IPS-NIHi7 (cell line): ENCODE measurements at regions not wholly inside any gene's neighbourhood (a gene's known extent, or its start where the extent isn't known, plus 50 kb on each side); places are given as distances from the start of the nearest gene placed in this dataset.

Source experiments
- DNase-seq: peaks from one replicate; pipeline ENCODE4 v3.0.0; 2012; ENCODE audit warnings: mixed read lengths; ENCODE audit errors: extremely low spot score

DNA sequence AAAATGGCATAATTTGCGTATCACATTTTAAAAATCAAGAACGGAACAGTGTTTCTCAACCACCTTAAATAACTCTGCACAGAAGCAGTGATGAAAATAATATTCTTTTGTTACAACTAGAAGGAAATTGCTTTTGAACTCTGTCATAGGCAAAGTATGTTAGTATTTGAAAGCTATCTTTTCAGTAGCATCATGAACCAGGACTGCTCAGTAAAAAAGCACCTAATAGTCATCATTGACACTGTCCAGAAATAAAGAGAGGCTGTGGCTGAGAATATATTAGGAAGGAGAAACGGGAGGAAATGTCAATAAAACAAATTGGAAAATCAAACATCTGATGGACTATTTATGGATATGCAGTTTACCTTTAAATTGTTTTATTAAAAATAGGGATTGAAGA lies 237.2 kb upstream of the AKR1E2 start:
- no peak for DNase-seq

DNA sequence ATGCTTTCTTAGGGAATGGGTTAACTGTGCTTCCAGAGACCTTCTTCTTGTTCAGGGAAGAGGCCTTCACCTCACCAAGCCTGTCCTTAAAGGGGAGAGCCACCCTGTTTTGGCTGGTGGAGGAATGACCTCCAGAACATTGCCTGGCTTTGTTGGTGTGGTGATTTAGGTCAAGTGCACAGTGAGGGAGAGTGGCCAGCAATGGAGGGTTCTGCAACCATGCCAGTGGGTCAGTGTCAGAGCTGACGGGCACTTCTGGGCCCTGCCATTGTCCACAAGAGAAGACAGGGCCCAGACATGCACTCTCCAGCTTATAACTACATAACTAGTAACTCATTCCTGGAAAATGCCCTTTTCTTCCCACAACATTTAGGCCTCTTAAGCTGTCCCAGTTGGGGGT lies 238.5 kb upstream of the AKR1E2 start:
- no peak for DNase-seq

DNA sequence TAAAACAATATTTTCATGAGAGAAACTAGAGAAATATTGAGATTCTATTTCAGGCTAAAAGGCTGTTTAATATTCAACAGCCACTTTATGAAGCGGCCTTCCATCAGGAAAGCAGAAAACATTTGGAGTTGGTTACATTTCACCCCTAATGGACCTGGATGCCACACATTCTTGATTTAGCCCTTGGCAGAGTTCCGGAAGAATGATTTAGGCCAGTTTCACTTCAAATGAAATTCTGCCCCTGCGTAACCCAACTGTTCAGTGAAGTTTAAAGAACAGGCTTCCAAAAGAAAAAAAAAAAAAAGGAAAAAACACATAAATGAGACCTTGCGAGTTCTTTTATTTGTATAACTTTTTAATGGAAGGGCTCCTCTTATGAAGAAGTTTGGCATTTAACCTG lies 239.2 kb upstream of the AKR1E2 start:
- no peak for DNase-seq

DNA sequence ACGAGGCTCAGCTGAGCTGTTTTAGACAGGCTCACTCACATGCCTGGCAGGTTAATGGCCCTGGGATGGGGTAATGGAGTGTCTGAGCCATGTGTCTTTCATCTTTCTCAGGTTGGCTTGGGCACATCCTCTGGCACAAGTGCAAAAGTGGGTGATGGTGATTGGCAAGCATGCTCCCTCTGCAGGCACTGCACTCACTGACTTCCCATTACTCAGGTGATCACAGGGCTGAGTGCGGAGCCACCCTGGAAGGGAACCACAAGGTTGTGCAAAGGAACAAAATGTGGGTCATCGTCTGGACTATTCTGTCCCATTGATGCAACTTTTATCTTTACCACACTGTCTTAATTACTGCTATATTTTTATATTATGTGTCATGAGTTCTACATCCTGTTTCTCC lies 244.1 kb upstream of the AKR1E2 start:
- no peak for DNase-seq

DNA sequence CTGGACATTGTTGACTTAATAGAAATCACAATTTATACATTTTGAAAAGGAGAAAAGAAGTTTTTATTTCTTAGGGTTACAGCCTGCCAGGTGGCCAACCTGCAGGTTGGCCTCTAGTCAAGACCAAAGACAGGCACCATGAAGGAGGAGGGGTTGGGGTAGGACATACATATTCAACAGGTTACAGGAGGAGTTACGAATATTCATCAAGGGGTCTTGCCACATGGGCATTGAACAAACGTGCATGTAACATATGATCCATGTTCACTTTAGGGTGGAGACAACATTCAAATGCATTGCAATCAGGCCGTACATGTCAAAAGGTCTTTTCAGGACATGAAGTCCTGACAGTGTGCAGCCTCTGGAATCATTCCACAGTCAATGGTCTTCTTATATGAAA lies 246.2 kb upstream of the AKR1E2 start:
- DNase-seq, result no peak

DNA sequence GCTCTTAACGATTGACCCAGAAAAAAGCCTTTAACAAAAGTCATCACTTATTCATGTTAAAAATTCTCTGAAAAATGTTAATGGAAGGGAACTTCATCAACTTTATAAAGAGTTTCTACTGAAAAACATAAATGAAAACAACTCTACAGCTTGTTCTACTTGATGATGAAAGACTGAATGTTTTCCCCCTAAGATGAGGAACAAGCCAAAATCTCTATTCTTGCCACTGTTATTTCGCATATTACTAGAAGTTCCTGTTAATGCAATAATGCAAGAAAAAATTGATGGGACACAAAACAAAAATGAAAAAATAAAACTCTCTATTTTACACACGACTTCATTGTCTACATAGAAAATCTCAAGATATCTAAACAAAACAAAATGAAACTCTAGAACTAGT lies 249.8 kb upstream of the AKR1E2 start:
- DNase-seq, result no peak

DNA sequence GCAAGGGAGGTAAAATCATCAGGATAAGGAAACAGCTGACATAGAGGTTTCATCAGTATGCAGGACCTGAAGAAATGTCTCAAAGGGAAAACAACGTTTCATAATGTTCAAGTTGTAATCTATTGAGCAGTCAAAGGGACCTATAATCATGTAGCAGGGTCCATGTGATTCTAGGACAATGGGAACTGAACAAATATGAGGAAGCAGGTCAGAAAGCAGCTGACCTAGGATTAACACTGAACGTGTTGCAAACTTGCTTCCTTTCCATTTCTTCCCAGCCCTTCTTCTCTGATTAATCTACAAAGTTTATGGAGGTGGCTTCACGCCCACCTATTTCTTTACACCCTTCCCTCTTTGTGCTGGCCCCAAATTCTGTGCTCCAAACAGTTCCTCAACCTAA lies 256.9 kb upstream of the AKR1E2 start:
- no peak for DNase-seq

DNA sequence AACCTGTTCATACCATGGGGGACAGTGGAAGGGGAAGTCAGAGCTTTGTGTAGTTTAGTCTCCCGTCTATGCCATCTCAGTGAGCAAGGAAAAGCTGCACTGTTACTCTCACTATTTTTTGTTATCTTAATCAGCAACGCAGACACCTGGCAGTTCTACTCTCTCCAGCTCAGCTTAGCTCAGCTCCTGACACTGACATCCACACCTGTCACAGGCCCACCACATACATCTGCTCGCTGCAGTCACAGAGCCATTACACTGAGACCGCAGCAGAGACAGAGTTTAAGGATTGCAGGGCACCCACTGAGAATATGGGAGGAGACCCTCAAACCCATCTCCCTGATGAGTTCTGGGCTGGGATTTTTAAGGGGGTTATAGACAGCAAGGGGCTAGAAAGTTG lies 257.3 kb upstream of the AKR1E2 start:
- DNase-seq, result no peak

DNA sequence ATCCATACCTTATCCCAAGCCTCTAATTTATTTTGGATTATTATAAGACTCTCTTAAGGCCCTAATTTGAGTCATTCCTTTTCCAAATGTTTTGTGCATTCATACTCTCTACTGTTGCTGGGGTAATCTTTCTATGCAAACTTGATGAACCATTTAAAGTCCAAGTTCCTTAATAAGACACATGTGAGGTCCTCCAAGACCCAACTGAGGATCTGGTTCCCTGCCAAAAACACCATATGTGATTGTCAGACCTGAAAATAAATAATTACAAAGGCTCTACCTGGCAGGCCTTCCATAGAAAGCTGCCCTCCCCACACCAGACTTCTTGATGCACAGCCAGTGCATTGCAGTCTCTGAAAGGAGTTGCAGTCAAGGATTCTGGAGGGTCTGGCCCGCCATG lies 257.9 kb upstream of the AKR1E2 start:
- DNase-seq, result no peak

DNA sequence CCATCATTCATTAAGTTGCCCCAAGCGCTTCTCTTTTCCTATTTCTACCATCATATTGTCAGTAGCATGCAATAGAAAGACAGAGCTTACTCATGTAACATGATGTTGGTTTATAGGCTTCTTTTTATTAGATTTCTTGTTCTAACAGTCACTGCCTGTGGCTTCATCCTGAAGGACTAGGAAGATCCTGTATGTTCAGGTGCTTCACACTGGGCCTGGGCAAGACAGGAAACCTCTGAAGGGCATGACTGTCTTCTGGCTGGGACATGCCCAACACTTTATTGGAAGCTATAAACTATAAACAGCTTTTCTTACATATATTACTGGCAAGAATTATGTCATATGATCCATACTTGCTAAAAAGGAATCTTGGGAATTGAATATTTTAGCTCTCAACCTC lies 258.4 kb upstream of the AKR1E2 start:
- no peak for DNase-seq

DNA sequence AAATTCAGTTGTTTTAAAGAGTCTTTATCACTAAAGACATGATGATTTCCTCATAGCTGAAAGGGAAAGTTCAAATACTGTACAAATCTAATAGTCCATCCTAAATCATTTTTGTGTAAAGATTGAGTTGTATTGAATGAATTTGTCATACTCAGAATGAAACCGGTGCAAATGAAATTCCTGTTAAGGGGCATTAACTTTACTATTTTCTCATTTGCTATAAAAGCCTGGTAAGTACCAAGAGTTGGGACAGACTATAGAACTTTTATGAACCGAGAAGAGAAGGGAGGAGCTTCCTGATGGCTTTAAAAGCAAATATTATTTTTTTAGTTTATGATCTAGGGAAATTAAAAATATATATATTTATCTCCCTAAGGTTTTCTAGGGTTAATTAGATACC lies 260.0 kb upstream of the AKR1E2 start:
- no peak for DNase-seq

DNA sequence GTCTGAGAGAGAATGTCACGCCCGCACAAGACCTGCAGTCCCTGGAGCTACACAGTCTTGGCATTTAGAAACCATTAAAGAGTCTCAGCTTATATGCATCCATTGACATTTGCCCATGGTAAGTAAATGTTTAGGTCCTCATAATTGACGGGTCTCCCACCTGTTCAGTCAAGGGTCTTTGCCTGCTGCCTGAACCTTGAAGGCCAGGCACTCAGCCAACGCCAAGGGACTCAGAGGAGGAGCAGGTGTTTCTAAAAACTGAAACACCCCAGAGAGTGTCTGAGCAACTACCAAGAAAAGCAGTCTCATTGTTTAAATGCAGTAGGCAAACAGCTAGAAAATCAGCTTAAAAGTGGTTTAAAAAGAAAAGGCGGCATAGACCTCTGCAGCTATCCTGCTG lies 264.7 kb upstream of the AKR1E2 start:
- DNase-seq, result no peak

DNA sequence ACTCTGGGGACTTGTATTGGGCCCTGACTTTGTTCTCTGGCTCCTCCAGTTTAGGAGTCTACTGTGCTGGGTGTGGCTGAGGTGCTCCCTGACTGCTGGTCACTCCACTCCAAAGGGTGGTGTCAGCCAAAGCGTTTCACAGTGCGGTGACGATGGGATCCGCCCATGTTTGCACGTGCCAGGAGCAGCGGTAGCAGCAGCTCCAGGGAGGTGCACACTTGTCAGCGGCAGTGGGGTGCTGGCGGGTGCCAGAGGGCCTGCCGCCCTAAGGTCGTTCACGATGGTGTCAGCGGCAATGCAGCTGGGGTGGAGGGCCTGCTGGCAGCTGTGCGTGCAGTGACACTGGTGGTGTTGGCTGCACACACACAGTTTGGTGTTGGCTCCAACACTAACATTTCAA lies 268.5 kb upstream of the AKR1E2 start:
- no peak for DNase-seq

DNA sequence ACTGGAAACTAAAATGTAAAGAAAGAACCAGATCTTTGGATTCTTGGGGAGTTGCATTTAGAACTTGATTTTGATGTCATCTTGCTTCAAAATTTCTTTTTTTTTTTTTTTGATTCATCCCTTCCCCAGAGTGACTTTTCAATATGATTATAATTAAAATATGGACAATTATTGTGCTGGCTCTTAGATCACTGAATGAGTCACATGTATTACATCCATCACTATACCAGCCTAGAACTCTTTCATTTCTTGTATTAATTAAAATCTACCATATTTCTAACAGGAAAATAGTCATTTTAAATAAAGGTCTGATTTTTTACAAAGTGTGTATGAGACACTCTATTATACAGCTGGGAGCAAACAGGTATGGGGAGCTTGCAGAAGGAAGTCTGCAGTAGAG lies 269.5 kb upstream of the AKR1E2 start:
- DNase-seq, result no peak

DNA sequence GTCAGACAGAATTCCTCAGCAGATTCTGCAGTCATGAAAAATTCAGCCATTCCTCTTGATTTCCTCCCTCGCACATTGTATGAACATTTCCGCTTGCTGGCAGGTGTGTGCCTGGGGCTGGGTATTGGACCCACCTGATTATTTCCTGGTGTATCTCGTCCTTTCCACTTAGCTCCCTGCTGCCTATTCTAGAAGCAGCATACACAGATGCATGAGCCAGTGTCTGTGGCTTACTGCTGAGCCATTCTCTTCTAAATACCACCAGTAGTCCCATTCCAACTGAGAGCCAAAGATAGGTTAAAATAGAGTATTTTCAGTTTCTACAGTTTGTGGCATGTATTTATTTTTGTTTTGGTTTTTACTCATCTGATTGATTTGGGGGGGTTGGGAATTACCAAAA lies 270.1 kb upstream of the AKR1E2 start:
- DNase-seq, result no peak

DNA sequence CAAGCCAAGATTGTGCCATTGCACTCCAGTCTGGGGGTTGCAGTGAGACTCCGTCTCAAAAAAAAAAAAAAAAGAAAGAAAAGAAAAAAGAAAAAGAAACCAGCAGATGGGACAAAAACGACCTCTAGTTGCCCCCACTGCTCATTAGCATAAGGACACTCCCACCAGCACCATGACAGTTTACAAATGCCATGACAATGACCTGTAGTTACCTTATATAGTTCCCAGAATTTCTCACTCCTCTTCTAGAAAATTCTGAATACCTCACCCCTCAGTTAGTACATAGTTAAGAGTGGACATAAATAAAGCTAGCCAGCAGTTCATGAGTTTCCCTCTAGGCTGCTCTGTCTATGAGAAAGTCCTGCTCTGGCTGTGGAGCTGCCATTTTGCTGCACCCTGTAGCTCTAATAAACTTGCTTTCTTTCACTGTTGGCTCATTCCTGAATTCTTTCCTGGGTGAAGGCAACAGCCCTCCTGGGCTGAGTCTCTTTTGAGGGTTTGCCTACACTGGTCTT lies 276.8 kb upstream of the AKR1E2 start:
- no peak for DNase-seq

DNA sequence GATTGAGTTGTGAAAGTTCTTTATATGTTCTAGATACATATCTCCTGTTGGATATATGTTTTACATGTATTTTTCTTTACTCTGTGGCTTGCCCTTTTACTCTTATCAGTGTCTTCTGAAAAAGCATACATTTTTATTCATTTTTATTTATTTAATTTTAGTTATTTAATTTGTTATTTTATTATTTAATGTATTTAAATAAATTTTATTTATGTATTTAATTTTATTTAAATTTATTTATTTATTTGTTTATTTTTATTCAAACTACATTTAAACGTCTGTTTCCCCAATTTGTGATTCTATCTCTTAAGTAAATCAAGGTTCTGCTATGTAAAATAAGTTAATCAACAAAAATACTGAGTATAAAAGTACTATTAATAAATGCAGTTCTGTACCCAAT lies 279.1 kb upstream of the AKR1E2 start:
- DNase-seq, result no peak

DNA sequence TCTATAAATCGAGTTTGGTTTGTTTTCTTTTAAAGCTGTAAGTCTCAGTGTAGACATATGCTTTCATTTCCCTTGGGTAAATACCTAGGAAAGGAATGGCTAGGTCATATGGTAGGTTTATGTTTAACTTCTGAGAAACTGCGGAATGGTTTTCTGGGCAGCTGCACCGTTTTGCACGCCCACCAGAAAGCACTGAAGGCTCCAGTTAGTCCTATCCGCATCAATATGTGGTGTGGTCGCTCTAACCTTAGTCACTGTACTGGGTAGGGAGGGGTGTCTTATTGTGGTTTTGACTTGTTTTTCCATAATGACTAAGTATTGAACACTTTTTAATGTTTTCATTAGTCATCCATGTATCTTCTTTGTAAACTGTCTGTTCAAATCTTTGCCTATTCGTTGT lies 279.5 kb upstream of the AKR1E2 start:
- DNase-seq, result no peak

DNA sequence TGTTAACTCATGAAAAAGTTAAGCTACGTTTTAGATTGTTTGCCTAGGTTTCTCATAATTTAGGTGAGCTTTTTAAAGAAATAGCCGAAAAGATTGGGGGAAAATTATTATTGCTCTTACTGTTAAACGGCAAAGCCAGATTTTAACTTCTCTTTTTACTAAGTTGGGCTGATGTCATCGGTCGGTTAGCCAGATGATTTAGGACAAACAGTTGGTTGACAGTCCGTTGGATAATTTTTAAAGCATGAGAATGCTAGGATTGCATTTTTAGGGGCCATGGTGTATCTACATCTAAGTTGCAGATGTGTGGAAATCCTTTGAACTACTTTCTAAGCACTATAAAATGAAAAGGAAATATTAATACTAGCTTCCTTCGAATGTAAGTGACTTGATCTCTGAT lies 280.9 kb upstream of the AKR1E2 start:
- no peak for DNase-seq

DNA sequence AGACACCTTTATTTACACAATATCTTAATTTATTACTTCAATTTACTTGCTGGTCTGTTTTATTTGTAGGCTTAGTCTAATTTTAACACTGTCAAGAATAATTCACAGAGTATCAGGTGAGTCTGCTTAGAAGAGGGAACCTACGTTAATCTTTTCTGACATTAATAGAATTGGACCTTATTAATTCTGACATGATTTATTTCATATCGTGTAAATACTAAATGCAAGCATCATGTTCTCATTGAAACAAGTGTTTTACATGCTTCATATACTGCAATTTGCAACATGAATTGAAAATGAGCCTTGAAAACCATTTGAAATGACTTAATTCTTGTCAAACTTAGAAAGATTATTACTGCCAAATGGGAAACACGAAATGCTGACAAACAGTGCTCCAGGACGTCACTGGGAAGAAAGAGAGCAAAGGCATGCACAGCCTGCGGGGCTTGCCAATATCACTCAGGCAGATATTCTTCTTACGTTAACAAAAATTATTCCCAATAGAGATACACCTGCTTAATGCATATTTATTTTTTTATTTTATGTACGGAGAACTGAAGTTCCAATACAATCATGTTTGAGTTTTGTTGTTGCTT lies 282.0 kb upstream of the AKR1E2 start:
- no peak for DNase-seq

DNA sequence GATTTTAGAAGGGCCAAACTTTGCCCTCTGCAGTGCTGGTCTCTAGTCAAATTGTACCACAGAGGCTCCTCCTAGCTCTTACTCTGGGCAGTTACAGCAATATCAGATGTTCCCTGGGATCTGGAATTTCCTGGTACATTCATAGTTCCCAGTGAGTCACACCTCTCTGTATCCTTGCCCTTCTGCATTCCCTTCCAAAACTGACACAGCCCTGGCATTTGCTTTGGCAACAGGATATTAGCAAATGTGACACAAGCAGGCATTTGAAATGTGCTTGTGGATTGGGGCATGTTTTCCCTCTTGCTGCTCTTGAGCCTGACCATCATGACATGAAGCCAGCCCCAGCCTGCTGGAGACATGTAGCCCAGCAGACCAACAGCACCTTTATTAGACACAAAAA lies 284.7 kb upstream of the AKR1E2 start:
- no peak for DNase-seq

DNA sequence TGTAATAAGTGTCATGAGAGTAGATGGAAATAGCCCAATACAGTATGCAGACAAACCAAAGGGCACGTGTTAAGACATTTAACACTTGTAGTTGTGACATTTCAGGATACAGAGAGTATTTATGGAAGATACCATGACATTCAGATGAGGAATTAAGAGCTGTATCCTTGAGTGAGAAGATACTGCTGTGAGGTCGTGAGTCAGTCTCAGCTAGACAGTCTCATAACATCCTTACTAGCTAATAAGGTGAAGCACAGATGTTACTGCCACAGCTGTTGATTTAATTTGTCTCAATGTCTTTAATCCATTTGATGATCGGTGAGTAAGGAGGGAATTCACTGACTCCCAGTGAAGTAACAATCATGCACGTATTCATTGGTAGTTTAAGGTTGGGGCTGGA lies 288.0 kb upstream of the AKR1E2 start:
- DNase-seq, result no peak

DNA sequence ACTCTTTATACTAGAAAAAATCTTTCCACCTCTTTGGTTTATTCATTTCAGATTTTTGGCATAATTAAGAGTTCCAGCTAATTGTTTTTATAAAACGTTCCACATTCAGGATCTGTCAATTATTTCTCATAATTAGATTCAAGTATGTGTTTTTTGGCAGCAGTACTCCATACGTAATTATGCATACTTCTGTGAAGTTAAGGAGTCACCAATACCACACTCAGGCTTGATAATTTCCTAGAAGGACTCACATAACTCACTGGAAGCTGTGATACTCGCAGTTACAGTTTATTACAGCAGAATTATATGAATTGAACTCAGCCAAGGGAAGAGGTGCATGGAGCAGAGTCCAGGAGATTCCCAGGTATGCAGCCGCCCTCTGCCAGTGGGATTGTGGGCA lies 290.5 kb upstream of the AKR1E2 start:
- DNase-seq, result no peak

DNA sequence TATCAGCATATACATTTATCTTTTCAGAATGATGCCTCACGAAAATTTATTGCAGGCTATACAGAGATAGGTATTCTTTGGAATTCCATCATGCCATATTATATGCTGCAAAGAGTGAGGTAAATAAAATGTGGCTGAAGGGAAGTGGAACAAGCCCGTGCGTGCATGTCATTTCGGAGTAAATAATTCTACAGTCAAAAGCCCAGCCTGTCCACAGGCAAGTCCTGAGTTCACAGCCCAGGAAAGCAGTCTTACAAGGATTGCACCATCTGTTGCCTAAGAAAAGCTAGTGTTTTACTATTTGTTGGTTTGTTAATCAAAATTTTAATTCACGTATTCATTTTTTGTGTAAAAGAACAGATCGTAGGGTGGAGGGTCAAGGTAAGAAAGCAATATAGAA lies 292.4 kb upstream of the AKR1E2 start:
- no peak for DNase-seq

DNA sequence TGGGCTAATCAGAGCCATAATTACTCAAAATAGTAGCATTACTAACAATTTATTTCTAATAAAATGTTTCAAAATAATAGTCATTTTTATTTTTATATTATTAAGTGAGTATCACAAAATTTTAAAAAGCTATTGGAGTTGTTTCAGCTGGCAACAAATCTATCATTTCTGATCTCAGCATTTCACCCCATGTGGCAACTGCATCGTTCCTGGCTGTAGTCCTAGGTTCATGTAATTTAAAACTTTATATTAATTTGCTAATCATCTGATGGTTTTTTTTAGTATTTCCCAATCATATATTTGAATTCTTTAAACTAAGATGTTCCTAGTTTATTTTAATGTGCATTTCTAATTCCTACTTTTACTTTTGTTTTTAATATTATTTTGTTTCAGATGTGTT lies 293.0 kb upstream of the AKR1E2 start:
- DNase-seq, result no peak
